HCT116 (cell line): ENCODE measurements at regions not wholly inside any gene's neighbourhood (a gene's known extent, or its start where the extent isn't known, plus 50 kb on each side); places are given as distances from the start of the nearest gene placed in this dataset.

Source experiments
- CBX3 ChIP-seq: IDR thresholded peaks from 2 replicates; pipeline ENCODE4 v1.6.1; 2012; ENCODE audit warnings: low read depth
- EZH2 ChIP-seq: fragments of 200-600 bp; sonication (generic); IDR thresholded peaks from 2 replicates; pipeline ENCODE4 v1.6.1; 2017; ENCODE audit warnings: antibody characterized with exemption, mixed run types

- no peak for TF ChIP-seq CBX3
- TF ChIP-seq EZH2 = no peak
Measured at GRCh38 chr22:27312565-27312964, 489.0 kb downstream of the MN1 start.
